ENCODE measurements at regions not wholly inside any gene's neighbourhood (a gene's known extent, or its start where the extent isn't known, plus 50 kb on each side); places are given as distances from the start of the nearest gene placed in this dataset.

DNA sequence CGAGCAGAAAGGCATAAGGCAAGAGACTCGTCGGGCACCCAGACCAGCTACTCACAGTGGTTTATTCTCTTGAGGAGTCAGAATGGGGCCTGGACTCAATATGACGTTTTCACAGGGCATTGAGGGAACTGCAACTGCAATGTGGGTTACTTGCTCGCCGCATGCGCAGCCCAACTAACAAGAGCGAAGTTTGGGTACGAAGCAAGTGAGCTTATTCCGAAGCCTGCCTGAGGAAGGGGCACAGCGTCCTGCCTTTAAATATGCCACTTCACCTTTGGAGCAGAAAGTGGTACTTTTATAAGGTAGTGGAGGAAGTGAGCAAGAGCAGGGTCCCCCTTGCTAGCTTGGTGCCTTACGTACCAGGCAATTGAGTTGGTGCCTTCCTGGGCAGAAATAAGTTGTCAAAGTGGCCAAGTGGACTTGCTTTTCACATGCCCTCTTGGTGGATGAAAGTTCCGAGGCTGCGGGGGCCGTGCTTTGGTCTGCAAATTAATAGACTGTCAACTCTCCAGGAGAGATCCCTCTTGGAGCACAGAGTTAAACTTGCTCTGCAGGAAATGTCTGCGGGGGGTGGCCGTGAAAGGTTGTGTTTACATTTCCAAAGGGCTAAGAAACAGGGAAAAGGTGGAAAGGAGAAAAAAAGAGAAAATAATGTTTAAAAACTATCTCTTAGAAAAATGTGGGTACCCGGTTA lies 480.4 kb downstream of the TRIML1 start:
- Mint-ChIP-seq H3K4me3 (peak overlapping the region; percentile 28), H3K9me3 (peaks cover 1% of the 10 kb centered on the region), H3K27me3 (ENCODE audit: insufficient read depth) (peaks cover 6% of the 10 kb centered on the region), H3K27ac (no peak overlapping the region), H3K4me1 (peaks cover 19% of the 10 kb centered on the region), H3K36me3 (ENCODE audit: low read depth) (no peaks in the 10 kb centered on the region)
- H3K36me3 ChIP-seq (ENCODE audit: control insufficient read depth, insufficient read depth, low read length) = no peaks in the 10 kb centered on the region
- no peak overlapping the region for H3K27ac ChIP-seq (ENCODE audit: low read depth, low read length)
- H3K9me3 ChIP-seq (ENCODE audit: control insufficient read depth, low read length) = no peaks in the 10 kb centered on the region
- no peak overlapping the region for H3K4me3 ChIP-seq (ENCODE audit: low read length)
- WGBS, 2 experiments (ENCODE audit: insufficient coverage in 1 of 2, insufficient read length in 1 of 2) = 67 to 90% methylated on average over 11 to 18 of the region's 18 CpGs
- no peaks in the 10 kb centered on the region for H3K27me3 ChIP-seq (ENCODE audit: control insufficient read depth, insufficient read depth, low read length, poor library complexity, severe bottlenecking)
- TF ChIP-seq, protein P1, sequence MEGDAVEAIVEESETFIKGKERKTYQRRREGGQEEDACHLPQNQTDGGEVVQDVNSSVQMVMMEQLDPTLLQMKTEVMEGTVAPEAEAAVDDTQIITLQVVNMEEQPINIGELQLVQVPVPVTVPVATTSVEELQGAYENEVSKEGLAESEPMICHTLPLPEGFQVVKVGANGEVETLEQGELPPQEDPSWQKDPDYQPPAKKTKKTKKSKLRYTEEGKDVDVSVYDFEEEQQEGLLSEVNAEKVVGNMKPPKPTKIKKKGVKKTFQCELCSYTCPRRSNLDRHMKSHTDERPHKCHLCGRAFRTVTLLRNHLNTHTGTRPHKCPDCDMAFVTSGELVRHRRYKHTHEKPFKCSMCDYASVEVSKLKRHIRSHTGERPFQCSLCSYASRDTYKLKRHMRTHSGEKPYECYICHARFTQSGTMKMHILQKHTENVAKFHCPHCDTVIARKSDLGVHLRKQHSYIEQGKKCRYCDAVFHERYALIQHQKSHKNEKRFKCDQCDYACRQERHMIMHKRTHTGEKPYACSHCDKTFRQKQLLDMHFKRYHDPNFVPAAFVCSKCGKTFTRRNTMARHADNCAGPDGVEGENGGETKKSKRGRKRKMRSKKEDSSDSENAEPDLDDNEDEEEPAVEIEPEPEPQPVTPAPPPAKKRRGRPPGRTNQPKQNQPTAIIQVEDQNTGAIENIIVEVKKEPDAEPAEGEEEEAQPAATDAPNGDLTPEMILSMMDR (conservative IDR thresholded peaks at IDR 0.05) = peak; percentile 50
- H3K4me1 ChIP-seq (ENCODE audit: control insufficient read depth, insufficient read depth, low read length) = no peaks in the 10 kb centered on the region
- peak; percentile 64 for DNase-seq
- H3K9ac ChIP-seq (ENCODE audit: extremely low read depth, low read length, poor library complexity, severe bottlenecking) = no peak overlapping the region

DNA sequence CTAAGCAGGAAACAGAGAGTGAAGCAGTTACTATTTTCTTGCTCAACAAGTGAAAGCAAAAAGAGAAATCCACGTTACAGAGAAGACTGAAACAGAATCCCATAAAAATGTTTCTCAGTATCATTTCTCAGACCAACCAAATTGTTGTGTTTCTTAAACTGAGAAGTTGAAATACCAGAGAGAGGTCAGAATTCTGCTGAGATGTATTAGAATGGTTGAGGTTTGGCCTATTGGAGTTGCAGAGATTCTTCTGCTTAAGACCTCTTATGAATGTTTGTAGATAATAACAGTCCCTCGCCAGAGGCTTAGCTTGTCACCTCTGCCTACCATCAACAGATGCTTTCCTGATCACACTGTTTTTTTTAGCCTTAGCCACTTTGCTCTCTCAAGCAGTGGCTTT lies 481.4 kb downstream of the TRIML1 start:
- H3K27me3 ChIP-seq (ENCODE audit: control insufficient read depth, insufficient read depth, low read length, poor library complexity, severe bottlenecking) = no peaks in the 10 kb centered on the region
- H3K9me3 ChIP-seq (ENCODE audit: control insufficient read depth, low read length) = no peaks in the 10 kb centered on the region
- Mint-ChIP-seq H3K36me3 (ENCODE audit: low read depth) (no peaks in the 10 kb centered on the region), H3K27me3 (ENCODE audit: insufficient read depth) (peaks cover 6% of the 10 kb centered on the region), H3K9me3 (peaks cover 1% of the 10 kb centered on the region), H3K4me3 (no peak overlapping the region), H3K27ac (no peak overlapping the region), H3K4me1 (peaks cover 19% of the 10 kb centered on the region)
- H3K36me3 ChIP-seq (ENCODE audit: control insufficient read depth, insufficient read depth, low read length) = no peaks in the 10 kb centered on the region
- TF ChIP-seq, protein P1 (conservative IDR thresholded peaks at IDR 0.05) = no peak
- no peaks in the 10 kb centered on the region for H3K4me1 ChIP-seq (ENCODE audit: control insufficient read depth, insufficient read depth, low read length)
- H3K9ac ChIP-seq (ENCODE audit: extremely low read depth, low read length, poor library complexity, severe bottlenecking) = no peak overlapping the region
- no peak overlapping the region for H3K27ac ChIP-seq (ENCODE audit: low read depth, low read length)
- no peak for DNase-seq
- WGBS, 2 experiments (ENCODE audit: insufficient coverage in 1 of 2, insufficient read length in 1 of 2) = 81 to 100% methylated on average over 1 to 2 of the region's 2 CpGs
- H3K4me3 ChIP-seq (ENCODE audit: low read length) = no peak overlapping the region

DNA sequence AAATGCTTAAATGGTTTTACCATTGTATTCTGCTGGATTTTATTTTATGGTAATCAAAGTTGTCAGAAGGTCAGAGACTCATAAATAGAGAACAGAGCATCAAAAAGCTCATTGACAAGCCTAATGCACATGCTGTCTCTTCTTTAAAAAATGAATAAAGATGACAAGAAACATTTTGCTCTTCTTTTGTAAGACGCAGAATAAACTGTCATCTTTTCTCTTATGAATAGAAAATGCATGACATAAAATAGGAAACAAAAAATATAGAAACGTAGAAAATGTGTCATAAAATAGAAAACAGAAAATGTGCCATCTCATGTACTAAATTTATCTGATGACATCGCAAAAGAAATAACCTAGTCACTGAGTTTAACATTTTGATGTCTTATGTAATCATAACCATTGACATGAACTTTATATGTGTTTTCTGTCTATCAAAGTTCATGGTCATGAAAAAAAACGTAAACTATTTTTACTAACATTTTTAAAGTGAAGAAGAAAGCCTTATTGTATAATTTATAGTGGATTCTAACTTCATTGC lies 484.1 kb downstream of the TRIML1 start:
- Histone ChIP-seq H3K4me1 (ENCODE audit: control insufficient read depth, insufficient read depth, low read length) (no peaks in the 10 kb centered on the region), H3K9ac (ENCODE audit: extremely low read depth, low read length, poor library complexity, severe bottlenecking) (no peak overlapping the region), H3K27me3 (ENCODE audit: control insufficient read depth, insufficient read depth, low read length, poor library complexity, severe bottlenecking) (no peaks in the 10 kb centered on the region), H3K9me3 (ENCODE audit: control insufficient read depth, low read length) (no peaks in the 10 kb centered on the region), H3K27ac (ENCODE audit: low read depth, low read length) (no peak overlapping the region), H3K4me3 (ENCODE audit: low read length) (no peak overlapping the region), H3K36me3 (ENCODE audit: control insufficient read depth, insufficient read depth, low read length) (no peaks in the 10 kb centered on the region)
- Mint-ChIP-seq H3K4me1 (peaks cover 19% of the 10 kb centered on the region), H3K9me3 (no peaks in the 10 kb centered on the region), H3K27me3 (ENCODE audit: insufficient read depth) (peaks cover 6% of the 10 kb centered on the region), H3K4me3 (no peak overlapping the region), H3K36me3 (ENCODE audit: low read depth) (no peaks in the 10 kb centered on the region), H3K27ac (no peak overlapping the region)
- TF ChIP-seq, protein P1 (conservative IDR thresholded peaks at IDR 0.05) = no peak
- WGBS, 2 experiments (ENCODE audit: insufficient coverage in 1 of 2, insufficient read length in 1 of 2) = 89% methylated on average over 2 of the region's 4 CpGs; no CpG with 5 or more reads in 1 of the 2 experiments
- DNase-seq = no peak

Data from endodermal cell (in vitro differentiated cells).